ENCODE measurements at regions not wholly inside any gene's neighbourhood (a gene's known extent, or its start where the extent isn't known, plus 50 kb on each side); places are given as distances from the start of the nearest gene placed in this dataset.

DNA sequence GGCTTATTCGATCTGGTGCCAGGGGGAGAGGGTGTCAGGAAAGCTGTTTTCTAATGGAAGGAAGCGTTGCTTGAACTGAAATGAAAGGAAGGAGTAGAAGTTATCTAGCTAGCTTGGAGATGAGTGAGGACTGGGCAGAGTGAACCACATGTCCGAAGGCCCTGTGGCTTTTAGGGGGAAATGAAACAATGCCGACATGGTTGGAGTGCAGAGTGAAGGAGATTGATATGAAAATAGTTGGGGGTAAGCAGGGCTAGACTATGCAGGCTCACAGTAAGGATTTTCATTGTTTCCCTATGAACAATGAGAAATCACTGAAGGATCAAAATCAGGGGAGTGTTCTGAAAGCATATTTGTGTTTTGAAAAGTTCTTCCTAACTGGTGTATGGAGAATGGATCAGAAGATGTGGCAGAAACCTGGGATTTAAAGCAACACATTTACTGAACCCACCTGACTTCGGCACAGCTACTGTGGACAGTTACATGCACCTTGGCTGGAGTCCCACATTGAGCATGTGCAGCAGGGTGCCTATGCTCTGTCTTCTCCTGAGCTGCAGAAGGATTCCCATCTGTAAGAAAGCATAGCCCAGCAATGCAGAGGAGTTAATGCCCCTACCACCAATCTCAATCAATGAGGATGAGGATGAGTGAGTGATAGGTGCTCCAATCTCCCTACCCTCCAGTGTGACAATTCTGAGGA, 144.4 kb upstream of the TBCA start (continued):
- TF ChIP-seq NCOA2 (IDR thresholded peaks at IDR 0.05; ENCODE audit: partially characterized antibody in 2 of 2) (no peak), HMBOX1 (IDR thresholded peaks at IDR 0.05) (no peak), ETV6 (IDR thresholded peaks at IDR 0.05; ENCODE audit: borderline replicate concordance in 1 of 2, low read depth in 2 of 2, low read length in 1 of 2) (no peak), ETV6 (CRISPR knock-in tag; IDR thresholded peaks at IDR 0.05; ENCODE audit: borderline replicate concordance) (no peak), NRF1 (conservative IDR thresholded peaks at IDR 0.05 in 1 of 2, IDR thresholded peaks at IDR 0.05 in 1 of 2) (peak in 1 of 2 experiments; percentile 32; a peak in 2 of 4 replicates), ATF2 (CRISPR knock-in tag; IDR thresholded peaks at IDR 0.05) (no peak), REST (IDR thresholded peaks at IDR 0.05; ENCODE audit: borderline replicate concordance) (peak; percentile 36), REST (CRISPR knock-in tag; IDR thresholded peaks at IDR 0.05; ENCODE audit: low read depth) (no peak), TEAD1 (CRISPR knock-in tag; IDR thresholded peaks at IDR 0.05) (no peak), PHB2 (IDR thresholded peaks at IDR 0.05; ENCODE audit: low read depth) (no peak)
- TF ChIP-seq, protein P1, sequence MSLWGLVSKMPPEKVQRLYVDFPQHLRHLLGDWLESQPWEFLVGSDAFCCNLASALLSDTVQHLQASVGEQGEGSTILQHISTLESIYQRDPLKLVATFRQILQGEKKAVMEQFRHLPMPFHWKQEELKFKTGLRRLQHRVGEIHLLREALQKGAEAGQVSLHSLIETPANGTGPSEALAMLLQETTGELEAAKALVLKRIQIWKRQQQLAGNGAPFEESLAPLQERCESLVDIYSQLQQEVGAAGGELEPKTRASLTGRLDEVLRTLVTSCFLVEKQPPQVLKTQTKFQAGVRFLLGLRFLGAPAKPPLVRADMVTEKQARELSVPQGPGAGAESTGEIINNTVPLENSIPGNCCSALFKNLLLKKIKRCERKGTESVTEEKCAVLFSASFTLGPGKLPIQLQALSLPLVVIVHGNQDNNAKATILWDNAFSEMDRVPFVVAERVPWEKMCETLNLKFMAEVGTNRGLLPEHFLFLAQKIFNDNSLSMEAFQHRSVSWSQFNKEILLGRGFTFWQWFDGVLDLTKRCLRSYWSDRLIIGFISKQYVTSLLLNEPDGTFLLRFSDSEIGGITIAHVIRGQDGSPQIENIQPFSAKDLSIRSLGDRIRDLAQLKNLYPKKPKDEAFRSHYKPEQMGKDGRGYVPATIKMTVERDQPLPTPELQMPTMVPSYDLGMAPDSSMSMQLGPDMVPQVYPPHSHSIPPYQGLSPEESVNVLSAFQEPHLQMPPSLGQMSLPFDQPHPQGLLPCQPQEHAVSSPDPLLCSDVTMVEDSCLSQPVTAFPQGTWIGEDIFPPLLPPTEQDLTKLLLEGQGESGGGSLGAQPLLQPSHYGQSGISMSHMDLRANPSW (CRISPR knock-in tag; IDR thresholded peaks at IDR 0.05) = no peak
